H1 (cell line): ENCODE measurements at regions not wholly inside any gene's neighbourhood (a gene's known extent, or its start where the extent isn't known, plus 50 kb on each side); places are given as distances from the start of the nearest gene placed in this dataset.

ENCODE experiments used
- TAF7 ChIP-seq: optimal IDR thresholded peaks from 2 replicates; pipeline ENCODE3; 2011; ENCODE audit warnings: low read depth, mild to moderate bottlenecking, inconsistent platforms, low read length, moderate library complexity, borderline replicate concordance
- TF ChIP-seq, protein P1 (sequence below): IDR thresholded peaks from 2 replicates; pipeline ENCODE4 v1.6.1; 2012; ENCODE audit warnings: low read length, inconsistent platforms

DNA sequence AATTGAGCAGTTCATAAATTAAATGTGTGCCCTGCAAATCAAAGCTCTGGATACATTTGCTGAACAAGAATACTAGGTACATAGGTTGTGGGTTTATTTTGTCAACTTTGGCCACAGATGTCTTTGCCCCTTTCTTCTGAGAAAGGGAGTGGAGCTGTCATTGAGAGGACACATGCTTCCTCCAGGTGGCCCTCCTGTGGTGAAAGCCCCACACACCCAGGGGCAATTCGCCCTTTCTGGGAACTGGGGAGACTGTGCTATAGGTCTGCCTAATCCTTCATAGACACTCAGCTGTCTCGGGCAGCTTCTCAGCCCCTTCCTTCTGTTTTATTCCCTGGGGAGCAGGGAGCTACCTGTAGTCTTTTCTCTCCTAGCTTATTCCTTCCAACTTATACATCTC, 605.7 kb upstream of the DPP6 start (continued):
- TF ChIP-seq, protein P1, sequence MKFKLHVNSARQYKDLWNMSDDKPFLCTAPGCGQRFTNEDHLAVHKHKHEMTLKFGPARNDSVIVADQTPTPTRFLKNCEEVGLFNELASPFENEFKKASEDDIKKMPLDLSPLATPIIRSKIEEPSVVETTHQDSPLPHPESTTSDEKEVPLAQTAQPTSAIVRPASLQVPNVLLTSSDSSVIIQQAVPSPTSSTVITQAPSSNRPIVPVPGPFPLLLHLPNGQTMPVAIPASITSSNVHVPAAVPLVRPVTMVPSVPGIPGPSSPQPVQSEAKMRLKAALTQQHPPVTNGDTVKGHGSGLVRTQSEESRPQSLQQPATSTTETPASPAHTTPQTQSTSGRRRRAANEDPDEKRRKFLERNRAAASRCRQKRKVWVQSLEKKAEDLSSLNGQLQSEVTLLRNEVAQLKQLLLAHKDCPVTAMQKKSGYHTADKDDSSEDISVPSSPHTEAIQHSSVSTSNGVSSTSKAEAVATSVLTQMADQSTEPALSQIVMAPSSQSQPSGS, result no peak
- TF ChIP-seq TAF7, result no peak
